ENCODE measurements at regions not wholly inside any gene's neighbourhood (a gene's known extent, or its start where the extent isn't known, plus 50 kb on each side); places are given as distances from the start of the nearest gene placed in this dataset.
A peak's percentile ranks its signal among the peaks of the same experiment; 100 is the strongest.

GRCh38 chr14:32254952-32255679, 52.0 kb upstream of the RNU6-8 start:
- TF ChIP-seq, protein P1, sequence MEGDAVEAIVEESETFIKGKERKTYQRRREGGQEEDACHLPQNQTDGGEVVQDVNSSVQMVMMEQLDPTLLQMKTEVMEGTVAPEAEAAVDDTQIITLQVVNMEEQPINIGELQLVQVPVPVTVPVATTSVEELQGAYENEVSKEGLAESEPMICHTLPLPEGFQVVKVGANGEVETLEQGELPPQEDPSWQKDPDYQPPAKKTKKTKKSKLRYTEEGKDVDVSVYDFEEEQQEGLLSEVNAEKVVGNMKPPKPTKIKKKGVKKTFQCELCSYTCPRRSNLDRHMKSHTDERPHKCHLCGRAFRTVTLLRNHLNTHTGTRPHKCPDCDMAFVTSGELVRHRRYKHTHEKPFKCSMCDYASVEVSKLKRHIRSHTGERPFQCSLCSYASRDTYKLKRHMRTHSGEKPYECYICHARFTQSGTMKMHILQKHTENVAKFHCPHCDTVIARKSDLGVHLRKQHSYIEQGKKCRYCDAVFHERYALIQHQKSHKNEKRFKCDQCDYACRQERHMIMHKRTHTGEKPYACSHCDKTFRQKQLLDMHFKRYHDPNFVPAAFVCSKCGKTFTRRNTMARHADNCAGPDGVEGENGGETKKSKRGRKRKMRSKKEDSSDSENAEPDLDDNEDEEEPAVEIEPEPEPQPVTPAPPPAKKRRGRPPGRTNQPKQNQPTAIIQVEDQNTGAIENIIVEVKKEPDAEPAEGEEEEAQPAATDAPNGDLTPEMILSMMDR (IDR thresholded peaks at IDR 0.05) = peak; percentile 56 to 72
- TF ChIP-seq EP300 (IDR thresholded peaks at IDR 0.05) (no peak), POLR2AphosphoS5 (IDR thresholded peaks at IDR 0.05) (no peak), POLR2A (IDR thresholded peaks at IDR 0.05) (no peak)
- no peaks in the 10 kb centered on the region for H3K36me3 ChIP-seq
- no peak overlapping the region for H3K27ac ChIP-seq
- peaks cover 6% of the 10 kb centered on the region for H3K4me1 ChIP-seq
- H3K27me3 ChIP-seq = no peaks in the 10 kb centered on the region
- no peak overlapping the region for H3K4me3 ChIP-seq
- no peak for DNase-seq (ENCODE audit: low spot score in 2 of 2)
- no peaks in the 10 kb centered on the region for H3K9me3 ChIP-seq
- WGBS = 60% methylated on average over 6 of the region's 9 CpGs

DNA sequence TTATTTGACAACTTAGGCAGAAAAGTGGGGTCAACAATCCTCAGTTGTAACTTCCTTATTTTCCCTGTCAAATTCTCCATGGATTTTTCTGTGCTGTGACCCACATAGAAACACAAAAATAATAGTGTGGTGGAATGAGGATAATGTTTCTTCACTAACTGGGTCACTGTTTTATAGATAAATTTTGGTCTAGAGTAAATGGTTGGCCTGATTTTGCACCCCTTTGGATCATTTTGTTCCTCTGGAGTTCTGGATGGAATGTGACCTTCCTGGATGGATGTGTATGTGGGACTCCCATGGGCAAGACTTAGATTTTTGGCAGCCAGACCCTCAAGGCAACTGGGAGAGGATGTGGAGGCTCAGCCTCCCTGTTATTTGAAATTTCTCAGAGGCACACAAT, 52.7 kb upstream of the RNU6-8 start:
- no peaks in the 10 kb centered on the region for H3K9me3 ChIP-seq
- no peak overlapping the region for H3K4me3 ChIP-seq
- no peaks in the 10 kb centered on the region for H3K36me3 ChIP-seq
- DNase-seq (ENCODE audit: low spot score in 2 of 2) = no peak
- H3K4me1 ChIP-seq = peaks cover 6% of the 10 kb centered on the region
- no peaks in the 10 kb centered on the region for H3K27me3 ChIP-seq
- TF ChIP-seq EP300 (IDR thresholded peaks at IDR 0.05) (no peak), POLR2AphosphoS5 (IDR thresholded peaks at IDR 0.05) (no peak), POLR2A (IDR thresholded peaks at IDR 0.05) (no peak)
- TF ChIP-seq, protein P1 (IDR thresholded peaks at IDR 0.05) = no peak
- no peak overlapping the region for H3K27ac ChIP-seq

DNA sequence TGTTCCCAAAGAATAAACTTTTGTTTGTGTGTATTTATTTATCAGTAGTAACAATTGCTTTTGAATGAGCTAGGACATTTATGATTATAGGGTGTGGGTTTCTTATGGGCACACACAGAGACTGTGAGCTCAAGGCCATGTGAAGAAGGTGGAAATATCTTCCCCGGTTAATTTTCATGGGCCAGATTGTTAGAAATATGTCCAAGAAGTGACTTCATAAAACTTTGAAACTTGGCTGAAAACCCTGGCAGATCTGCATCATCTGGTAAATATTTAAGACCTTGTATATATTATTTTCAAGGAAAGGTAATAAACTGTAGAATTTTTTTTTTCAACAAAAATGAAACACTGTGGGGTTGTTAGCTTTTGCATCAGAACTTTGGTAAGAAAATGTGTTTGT, 53.5 kb upstream of the RNU6-8 start:
- TF ChIP-seq EP300 (IDR thresholded peaks at IDR 0.05) = no peak
- no peak for TF ChIP-seq POLR2A (IDR thresholded peaks at IDR 0.05)
- TF ChIP-seq, protein P1 (IDR thresholded peaks at IDR 0.05) = no peak
- TF ChIP-seq POLR2AphosphoS5 (IDR thresholded peaks at IDR 0.05) = no peak
- H3K36me3 ChIP-seq = no peaks in the 10 kb centered on the region
- no peak overlapping the region for H3K4me3 ChIP-seq
- no peak for DNase-seq (ENCODE audit: low spot score in 2 of 2)
- 28% methylated on average over 1 of the region's 1 CpG for WGBS
- H3K4me1 ChIP-seq = peaks cover 6% of the 10 kb centered on the region
- H3K27ac ChIP-seq = no peak overlapping the region
- H3K9me3 ChIP-seq = no peaks in the 10 kb centered on the region
- H3K27me3 ChIP-seq = no peaks in the 10 kb centered on the region

GRCh38 chr14:32258336-32258993, 55.4 kb upstream of the RNU6-8 start:
- DNase-seq (ENCODE audit: low spot score in 2 of 2) = no peak
- Histone ChIP-seq H3K4me1 (peaks cover 6% of the 10 kb centered on the region), H3K27me3 (no peaks in the 10 kb centered on the region), H3K9me3 (peaks cover 4% of the 10 kb centered on the region), H3K36me3 (no peaks in the 10 kb centered on the region), H3K27ac (no peak overlapping the region), H3K4me3 (no peak overlapping the region)
- TF ChIP-seq, protein P1 (IDR thresholded peaks at IDR 0.05) = no peak
- no peak for TF ChIP-seq POLR2A (IDR thresholded peaks at IDR 0.05)
- no peak for TF ChIP-seq POLR2AphosphoS5 (IDR thresholded peaks at IDR 0.05)
- TF ChIP-seq EP300 (IDR thresholded peaks at IDR 0.05) = no peak
- 47% methylated on average over 3 of the region's 3 CpGs for WGBS

GRCh38 chr14:32259368-32260013, 56.4 kb upstream of the RNU6-8 start:
- Histone ChIP-seq H3K27me3 (no peaks in the 10 kb centered on the region), H3K4me1 (peaks cover 6% of the 10 kb centered on the region), H3K9me3 (peaks cover 7% of the 10 kb centered on the region), H3K36me3 (no peaks in the 10 kb centered on the region), H3K27ac (no peak overlapping the region), H3K4me3 (no peak overlapping the region)
- no peak for TF ChIP-seq EP300 (IDR thresholded peaks at IDR 0.05)
- TF ChIP-seq, protein P1 (IDR thresholded peaks at IDR 0.05) = no peak
- no peak for TF ChIP-seq POLR2AphosphoS5 (IDR thresholded peaks at IDR 0.05)
- no peak for TF ChIP-seq POLR2A (IDR thresholded peaks at IDR 0.05)
- no peak for DNase-seq (ENCODE audit: low spot score in 2 of 2)

All from suprapubic skin (tissue), 4 donors.